SK-N-SH (cell line): ENCODE measurements at regions not wholly inside any gene's neighbourhood (a gene's known extent, or its start where the extent isn't known, plus 50 kb on each side); places are given as distances from the start of the nearest gene placed in this dataset.

Experiments used
- JUND ChIP-seq: IDR thresholded peaks from 2 replicates; pipeline ENCODE4 v1.4.0; 2012
- POLR2AphosphoS5 ChIP-seq: IDR thresholded peaks from 2 replicates; pipeline ENCODE4 v1.6.1; 2012; ENCODE audit warnings: low read depth, low read length
- RAD21 ChIP-seq: IDR thresholded peaks from 2 replicates; pipeline ENCODE4 v1.6.1; 2012; ENCODE audit warnings: mild to moderate bottlenecking, low read length
- RFX5 ChIP-seq: IDR thresholded peaks from 2 replicates; pipeline ENCODE4 v1.6.1; 2012; ENCODE audit warnings: mild to moderate bottlenecking, improper control_type of control experiment, low read length
- SMC3 ChIP-seq: IDR thresholded peaks from 2 replicates; pipeline ENCODE4 v1.6.1; 2012; ENCODE audit warnings: low read depth, low read length, improper control_type of control experiment
- TAF1 ChIP-seq: IDR thresholded peaks from 2 replicates; pipeline ENCODE4 v1.6.1; 2012; ENCODE audit warnings: low read depth, mild to moderate bottlenecking, low read length, moderate library complexity, borderline replicate concordance
- TF ChIP-seq, protein P1 (sequence below): fragments of 200-600 bp; sonication (generic); IDR thresholded peaks from 2 replicates; pipeline ENCODE4 v1.6.1; 2017; ENCODE audit warnings: antibody characterized with exemption, mild to moderate bottlenecking, moderate library complexity
- TF ChIP-seq, protein P2 (sequence below): IDR thresholded peaks from 2 replicates; pipeline ENCODE4 v1.6.1; 2012; ENCODE audit warnings: mild to moderate bottlenecking, low read depth, low read length, moderate library complexity

DNA sequence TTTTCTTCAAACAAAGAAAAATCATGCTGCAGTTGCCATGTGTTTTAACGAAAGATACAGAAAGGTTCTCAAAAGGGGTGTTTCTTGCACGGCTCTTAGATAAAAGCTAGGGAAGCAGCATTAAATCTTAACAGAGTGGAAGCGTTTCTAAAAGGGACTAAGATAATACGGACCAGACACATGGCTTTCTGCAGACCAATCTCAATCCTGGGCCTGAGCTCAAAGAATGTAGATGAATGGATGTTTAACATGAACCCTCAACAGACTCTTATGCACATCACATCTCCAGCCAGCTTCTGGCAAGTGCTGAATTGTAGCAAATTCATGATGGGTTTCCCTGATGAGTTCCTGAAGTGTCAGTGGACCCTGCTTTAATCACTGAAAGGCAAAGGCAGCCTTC is 80.2 kb upstream of the COX10 start:
- no peak for TF ChIP-seq RFX5
- TF ChIP-seq TAF1 = no peak
- TF ChIP-seq, protein P1, sequence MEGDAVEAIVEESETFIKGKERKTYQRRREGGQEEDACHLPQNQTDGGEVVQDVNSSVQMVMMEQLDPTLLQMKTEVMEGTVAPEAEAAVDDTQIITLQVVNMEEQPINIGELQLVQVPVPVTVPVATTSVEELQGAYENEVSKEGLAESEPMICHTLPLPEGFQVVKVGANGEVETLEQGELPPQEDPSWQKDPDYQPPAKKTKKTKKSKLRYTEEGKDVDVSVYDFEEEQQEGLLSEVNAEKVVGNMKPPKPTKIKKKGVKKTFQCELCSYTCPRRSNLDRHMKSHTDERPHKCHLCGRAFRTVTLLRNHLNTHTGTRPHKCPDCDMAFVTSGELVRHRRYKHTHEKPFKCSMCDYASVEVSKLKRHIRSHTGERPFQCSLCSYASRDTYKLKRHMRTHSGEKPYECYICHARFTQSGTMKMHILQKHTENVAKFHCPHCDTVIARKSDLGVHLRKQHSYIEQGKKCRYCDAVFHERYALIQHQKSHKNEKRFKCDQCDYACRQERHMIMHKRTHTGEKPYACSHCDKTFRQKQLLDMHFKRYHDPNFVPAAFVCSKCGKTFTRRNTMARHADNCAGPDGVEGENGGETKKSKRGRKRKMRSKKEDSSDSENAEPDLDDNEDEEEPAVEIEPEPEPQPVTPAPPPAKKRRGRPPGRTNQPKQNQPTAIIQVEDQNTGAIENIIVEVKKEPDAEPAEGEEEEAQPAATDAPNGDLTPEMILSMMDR = no peak
- TF ChIP-seq RAD21 = no peak
- TF ChIP-seq POLR2AphosphoS5 = no peak
- no peak for TF ChIP-seq SMC3
- TF ChIP-seq JUND = no peak
- TF ChIP-seq, protein P2, sequence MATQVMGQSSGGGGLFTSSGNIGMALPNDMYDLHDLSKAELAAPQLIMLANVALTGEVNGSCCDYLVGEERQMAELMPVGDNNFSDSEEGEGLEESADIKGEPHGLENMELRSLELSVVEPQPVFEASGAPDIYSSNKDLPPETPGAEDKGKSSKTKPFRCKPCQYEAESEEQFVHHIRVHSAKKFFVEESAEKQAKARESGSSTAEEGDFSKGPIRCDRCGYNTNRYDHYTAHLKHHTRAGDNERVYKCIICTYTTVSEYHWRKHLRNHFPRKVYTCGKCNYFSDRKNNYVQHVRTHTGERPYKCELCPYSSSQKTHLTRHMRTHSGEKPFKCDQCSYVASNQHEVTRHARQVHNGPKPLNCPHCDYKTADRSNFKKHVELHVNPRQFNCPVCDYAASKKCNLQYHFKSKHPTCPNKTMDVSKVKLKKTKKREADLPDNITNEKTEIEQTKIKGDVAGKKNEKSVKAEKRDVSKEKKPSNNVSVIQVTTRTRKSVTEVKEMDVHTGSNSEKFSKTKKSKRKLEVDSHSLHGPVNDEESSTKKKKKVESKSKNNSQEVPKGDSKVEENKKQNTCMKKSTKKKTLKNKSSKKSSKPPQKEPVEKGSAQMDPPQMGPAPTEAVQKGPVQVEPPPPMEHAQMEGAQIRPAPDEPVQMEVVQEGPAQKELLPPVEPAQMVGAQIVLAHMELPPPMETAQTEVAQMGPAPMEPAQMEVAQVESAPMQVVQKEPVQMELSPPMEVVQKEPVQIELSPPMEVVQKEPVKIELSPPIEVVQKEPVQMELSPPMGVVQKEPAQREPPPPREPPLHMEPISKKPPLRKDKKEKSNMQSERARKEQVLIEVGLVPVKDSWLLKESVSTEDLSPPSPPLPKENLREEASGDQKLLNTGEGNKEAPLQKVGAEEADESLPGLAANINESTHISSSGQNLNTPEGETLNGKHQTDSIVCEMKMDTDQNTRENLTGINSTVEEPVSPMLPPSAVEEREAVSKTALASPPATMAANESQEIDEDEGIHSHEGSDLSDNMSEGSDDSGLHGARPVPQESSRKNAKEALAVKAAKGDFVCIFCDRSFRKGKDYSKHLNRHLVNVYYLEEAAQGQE = no peak
